A549 (cell line): ENCODE measurements at regions not wholly inside any gene's neighbourhood (a gene's known extent, or its start where the extent isn't known, plus 50 kb on each side); places are given as distances from the start of the nearest gene placed in this dataset.

Source experiments
- CHD2 ChIP-seq: fragments of 150-350 bp; IDR thresholded peaks from 2 replicates; pipeline ENCODE4 v1.6.1; 2014; ENCODE audit warnings: low read length; ENCODE audit not compliant: partially characterized antibody
- CTCF ChIP-seq: fragments of >200 bp; sonication (Bioruptor Twin); formaldehyde crosslinking; IDR thresholded peaks from 3 replicates; pipeline ENCODE4 v1.5.1; 2016
- FOSL2 ChIP-seq, 2 experiments: fragments of 450-650 bp in 1 of 2; fragments of >200 bp in 1 of 2; sonication (Bioruptor Twin) in 1 of 2; formaldehyde crosslinking; IDR thresholded peaks; 2 replicates each; pipeline versions ENCODE4 v1.5.0 to v1.6.1; 2016 to 2020; ENCODE audit warnings: mild to moderate bottlenecking in 1 of 2, moderate library complexity in 1 of 2
- NFE2L2 ChIP-seq: fragments of 150-350 bp; conservative IDR thresholded peaks from 2 replicates; pipeline ENCODE4 v1.6.1; 2014; ENCODE audit warnings: low read length
- PBX3 ChIP-seq: IDR thresholded peaks from 2 replicates; pipeline ENCODE4 v1.6.1; 2012
- RAD21 ChIP-seq, 2 experiments: fragments of >200 bp in 1 of 2; sonication (Bioruptor Twin) in 1 of 2; formaldehyde crosslinking in 1 of 2; IDR thresholded peaks in 1 of 2; conservative IDR thresholded peaks in 1 of 2; 2 replicates in 1 of 2; 3 replicates in 1 of 2; pipeline ENCODE4 v1.6.1; 2012 to 2018; ENCODE audit warnings: inconsistent platforms in 1 of 2
- SMC3 ChIP-seq: fragments of >200 bp; sonication (Bioruptor Twin); formaldehyde crosslinking; IDR thresholded peaks from 3 replicates; pipeline ENCODE4 v1.6.1; 2018; ENCODE audit warnings: inconsistent platforms

- TF ChIP-seq FOSL2 (IDR thresholded peaks at IDR 0.05), result no peak
- TF ChIP-seq FOSL2 (CRISPR knock-in tag; IDR thresholded peaks at IDR 0.05), result no peak
- TF ChIP-seq SMC3, result no peak
- TF ChIP-seq CTCF, result no peak
- TF ChIP-seq NFE2L2, result no peak
- TF ChIP-seq CHD2, result no peak
- no peak for TF ChIP-seq RAD21 (conservative IDR thresholded peaks at IDR 0.05 in 1 of 2, IDR thresholded peaks at IDR 0.05 in 1 of 2)
- TF ChIP-seq PBX3, result no peak
Measured at GRCh38 chr6:169936355-169936975, 185.0 kb downstream of the ERMARD start.
